DMS53 (cell line): ENCODE measurements at regions not wholly inside any gene's neighbourhood (a gene's known extent, or its start where the extent isn't known, plus 50 kb on each side); places are given as distances from the start of the nearest gene placed in this dataset.
"Not testable (repeated sequence)": the region's sequence is repeated elsewhere in the genome, so short reads cannot be mapped to it uniquely, and the experiment has no call there.

Experiments used
- DNase-seq: peaks from one replicate; lab custom pipeline; 2025; lab: John Stamatoyannopoulos, UW

DNA sequence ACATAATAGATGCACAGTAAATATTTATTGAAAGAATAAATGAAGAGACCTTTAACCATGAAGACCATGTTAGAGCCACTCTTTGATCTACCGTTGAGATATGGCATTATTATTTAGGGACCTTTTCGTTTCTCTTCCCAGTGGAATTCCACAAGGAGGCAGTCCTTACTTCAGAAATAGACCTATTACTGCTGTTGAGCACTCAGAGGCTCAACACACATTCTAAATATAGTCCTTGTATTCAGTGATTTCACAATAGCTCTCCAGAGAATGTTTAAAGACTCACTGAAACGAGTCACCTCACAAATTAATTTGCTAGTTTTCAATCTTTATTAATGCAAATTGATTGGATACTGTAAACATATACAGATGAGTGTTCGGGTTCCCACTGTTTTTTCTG lies 603.8 kb downstream of the CDH8 start:
- DNase-seq = peak; percentile 19

GRCh38 chr16:61421111-61421510 lies 615.1 kb downstream of the CDH8 start:
- no peak for DNase-seq

DNA sequence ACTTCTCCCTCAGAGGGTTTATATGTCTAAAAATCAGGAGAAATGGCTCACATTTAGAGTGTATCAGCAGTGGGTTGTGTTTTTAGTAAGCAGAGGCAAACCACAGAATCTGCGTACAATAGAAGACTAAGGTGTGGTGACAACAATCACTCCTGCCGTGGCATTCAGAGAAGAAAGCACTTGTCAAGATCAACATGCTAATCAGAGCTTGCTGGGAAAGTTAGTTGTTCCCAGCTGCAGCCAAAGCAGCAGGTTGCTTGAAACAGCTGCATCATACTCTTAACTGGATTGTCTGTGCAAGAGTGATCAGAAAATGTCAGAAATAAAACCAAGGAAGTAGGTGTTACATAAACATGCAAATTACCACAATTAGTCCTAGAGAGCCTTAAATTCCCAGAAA lies 616.4 kb downstream of the CDH8 start:
- DNase-seq = no peak

DNA sequence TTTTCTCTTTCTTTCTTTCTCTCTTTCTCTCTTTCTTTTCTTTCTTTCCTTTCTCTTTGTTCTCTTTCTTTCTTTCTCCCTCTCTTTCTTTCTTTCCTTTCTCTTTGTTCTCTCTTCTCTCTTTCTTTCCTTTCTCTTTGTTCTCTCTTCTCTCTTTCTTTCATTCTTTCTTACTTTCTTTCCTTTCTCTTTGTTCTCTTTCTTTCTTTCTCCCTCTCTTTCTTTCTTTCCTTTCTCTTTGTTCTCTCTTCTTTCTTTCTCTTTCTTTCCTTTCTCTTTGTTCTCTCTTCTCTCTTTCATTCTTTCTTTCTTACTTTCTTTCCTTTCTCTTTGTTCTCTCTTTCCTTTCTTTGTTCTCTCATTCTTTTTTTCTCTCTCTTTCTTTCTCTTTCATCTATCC lies 617.4 kb downstream of the CDH8 start:
- DNase-seq = not testable (repeated sequence)

GRCh38 chr16:61415126-61415525 lies 621.1 kb downstream of the CDH8 start:
- DNase-seq = no peak

DNA sequence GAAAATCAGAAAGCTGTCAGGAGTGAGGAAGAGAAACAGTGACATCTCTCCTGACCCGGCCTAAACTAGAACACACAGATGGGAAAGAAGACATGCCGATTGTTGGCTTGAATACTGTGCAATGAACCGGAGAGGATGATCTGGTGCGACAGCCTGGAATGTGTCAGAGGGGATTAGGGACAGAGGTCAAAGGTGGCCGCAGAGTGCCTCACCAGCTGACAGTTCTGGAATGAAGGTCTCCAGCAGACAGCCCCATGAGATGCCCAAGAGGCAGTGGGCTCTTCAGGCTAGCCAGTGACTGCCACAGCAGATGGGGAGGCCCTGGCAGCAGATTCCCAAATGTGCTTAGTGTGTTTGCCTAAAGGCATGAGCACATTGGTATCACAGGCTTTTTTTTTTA lies 623.2 kb downstream of the CDH8 start:
- DNase-seq = no peak

- DNase-seq = no peak
Observed at GRCh38 chr16:61412562-61412961, 623.7 kb downstream of the CDH8 start.

GRCh38 chr16:61409604-61410003 lies 626.6 kb downstream of the CDH8 start:
- DNase-seq = no peak

- no peak for DNase-seq
Observed at GRCh38 chr16:61403386-61403785, 632.9 kb downstream of the CDH8 start.

GRCh38 chr16:61391896-61392295 lies 644.3 kb downstream of the CDH8 start:
- DNase-seq = no peak

DNA sequence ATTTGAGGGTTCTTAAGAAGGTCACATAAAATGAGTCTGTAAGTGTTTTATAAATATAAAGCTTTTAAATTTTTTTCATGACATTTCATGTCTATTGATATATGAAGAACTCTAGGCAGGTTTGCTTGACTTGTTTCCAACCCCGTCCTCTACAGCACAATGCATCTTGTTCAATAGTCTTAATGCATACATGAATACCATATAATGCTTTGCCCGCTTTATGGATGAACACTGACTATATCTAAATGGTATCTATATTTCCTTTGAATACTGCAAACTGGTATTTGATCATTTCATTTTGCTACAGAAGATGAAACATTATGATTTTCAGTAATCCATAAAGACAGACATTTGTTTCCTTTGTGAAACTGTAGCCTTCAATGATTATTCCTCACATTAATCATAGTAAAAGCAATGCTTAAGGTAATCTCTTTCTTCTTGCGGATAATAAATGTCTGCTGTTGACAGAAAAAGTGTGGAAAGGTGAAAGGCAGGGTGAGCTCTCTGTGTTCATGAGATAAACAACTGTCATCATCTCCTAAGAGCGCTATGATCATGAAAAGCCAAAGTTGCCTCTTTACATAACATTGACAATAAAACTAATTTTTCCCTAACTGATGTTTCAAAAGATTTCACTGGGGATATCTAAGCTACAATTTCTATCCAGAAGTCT lies 645.1 kb downstream of the CDH8 start:
- DNase-seq = no peak

GRCh38 chr16:61385392-61386071 lies 650.7 kb downstream of the CDH8 start:
- DNase-seq = no peak

- DNase-seq = peak; percentile 58
Observed at GRCh38 chr16:61382435-61382834, 653.8 kb downstream of the CDH8 start.

DNA sequence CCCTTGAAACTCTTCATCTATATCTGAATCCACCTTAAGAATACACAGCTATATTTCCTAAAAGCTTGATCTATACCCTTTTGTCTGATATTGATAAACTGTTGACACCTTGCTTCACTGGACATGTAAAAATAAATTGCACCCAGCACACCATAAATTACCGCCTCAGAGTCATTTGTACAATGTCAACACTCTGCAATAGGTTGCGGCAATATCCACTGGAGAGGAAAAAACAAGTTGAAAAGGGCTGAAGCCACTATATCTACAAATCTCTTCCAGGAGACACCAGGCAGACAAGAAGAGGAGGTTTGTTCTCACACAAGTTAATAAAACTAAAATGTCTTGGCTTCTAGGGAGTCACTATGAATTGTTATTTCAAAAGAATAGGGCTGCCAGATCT lies 656.9 kb downstream of the CDH8 start:
- DNase-seq = no peak

GRCh38 chr16:61374071-61374470 lies 662.2 kb downstream of the CDH8 start:
- DNase-seq = no peak

DNA sequence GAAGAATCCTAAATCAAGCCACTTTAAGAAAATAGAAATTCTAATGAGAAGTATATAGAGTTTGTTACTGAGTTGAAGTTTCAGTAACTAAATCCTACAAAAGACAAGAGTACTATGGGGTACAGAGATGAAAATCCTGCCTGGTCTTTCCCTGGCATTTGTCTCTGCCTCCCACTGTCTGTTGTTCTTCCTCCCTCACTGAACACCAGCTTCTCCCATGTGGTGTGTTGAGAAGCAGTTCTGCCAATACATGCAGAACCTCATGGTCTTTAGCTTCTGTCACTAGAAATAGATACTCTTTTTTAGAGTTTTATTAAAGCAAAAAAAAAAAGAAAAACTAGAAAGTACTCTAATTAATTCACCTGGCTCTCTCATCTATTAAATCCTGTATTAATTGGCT lies 664.4 kb downstream of the CDH8 start:
- no peak for DNase-seq

DNA sequence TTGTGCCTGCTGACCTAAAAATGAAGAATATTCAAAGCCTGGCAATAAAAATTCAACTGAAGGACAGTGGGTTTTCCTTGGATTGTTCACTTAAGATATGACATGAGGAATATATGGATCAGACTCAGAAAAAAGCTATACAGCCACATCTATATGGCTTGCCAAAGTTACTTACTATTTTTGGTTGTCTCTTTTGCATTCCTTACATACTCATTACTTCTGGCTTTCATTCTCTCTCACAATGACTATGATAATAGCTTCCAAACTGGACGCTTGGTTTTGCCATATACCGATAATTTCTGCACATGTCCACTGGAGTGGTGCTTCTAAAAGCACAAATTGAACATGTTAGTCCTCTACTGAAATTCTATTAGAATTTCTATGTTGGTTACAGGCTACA lies 664.9 kb downstream of the CDH8 start:
- no peak for DNase-seq

DNA sequence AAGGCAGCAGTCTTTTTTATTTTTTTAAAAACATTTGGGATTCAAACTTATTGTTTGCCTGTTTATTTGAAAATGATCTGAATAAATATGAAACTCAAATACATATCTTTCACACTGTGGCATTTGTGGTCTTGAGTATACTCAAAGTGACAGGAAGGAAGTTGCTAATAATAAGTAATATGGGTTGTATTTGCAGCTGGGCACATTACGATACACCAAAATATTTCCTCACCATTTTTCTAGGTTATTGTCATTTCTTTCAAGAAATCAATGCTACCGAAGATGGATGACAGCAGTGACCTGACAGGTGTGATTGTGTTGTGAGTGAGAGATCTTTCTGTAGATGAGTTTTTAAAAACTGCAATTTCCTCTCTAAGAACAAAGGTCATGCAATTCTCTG lies 665.7 kb downstream of the CDH8 start:
- DNase-seq = no peak

GRCh38 chr16:61366006-61366405 lies 670.2 kb downstream of the CDH8 start:
- no peak for DNase-seq

DNA sequence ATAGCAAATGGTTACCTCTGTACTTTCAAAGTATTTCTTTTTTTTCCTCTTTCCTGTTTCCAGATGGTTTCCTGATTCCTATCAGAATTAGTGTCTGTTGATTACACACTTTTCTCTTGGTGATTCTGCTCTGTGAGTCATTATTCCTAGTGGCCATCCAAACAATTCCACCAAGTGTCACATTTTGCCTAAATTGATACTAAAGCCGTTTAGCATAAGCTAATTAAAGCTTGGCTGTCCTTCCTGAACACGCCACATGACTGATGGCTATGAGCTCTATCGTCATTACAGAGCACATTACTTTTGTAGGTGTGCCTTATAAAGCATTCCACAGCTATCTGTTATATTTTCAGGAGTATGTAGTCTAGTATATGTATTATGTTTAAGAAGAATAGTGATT lies 671.2 kb downstream of the CDH8 start:
- no peak for DNase-seq

GRCh38 chr16:61362585-61362984 lies 673.7 kb downstream of the CDH8 start:
- no peak for DNase-seq

GRCh38 chr16:61344791-61345190 lies 691.4 kb downstream of the CDH8 start:
- DNase-seq = no peak

DNA sequence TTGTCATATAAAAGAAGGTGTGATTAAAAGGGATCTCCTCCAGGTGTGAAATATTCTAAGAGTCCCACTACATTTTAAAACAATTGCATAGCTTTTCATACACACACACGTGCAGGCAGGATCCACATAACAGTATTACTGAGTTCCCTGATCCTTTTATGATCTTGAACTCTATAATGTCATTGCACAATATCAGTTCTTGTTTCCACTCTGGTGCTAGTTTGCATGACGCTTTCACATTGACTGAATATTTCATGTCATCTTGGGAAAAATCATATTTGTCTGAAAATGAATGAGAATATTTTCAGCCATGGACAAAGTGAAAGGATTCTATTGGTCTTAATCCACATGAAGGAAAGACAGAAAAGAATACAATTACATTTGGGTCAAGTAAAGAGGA lies 703.8 kb downstream of the CDH8 start:
- no peak for DNase-seq

GRCh38 chr16:61324044-61324443 lies 712.2 kb downstream of the CDH8 start:
- no peak for DNase-seq
